Lower lobe of right lung (tissue), 2 donors: ENCODE measurements at regions not wholly inside any gene's neighbourhood (a gene's known extent, or its start where the extent isn't known, plus 50 kb on each side); places are given as distances from the start of the nearest gene placed in this dataset.

Experiments used
- ATAC-seq, 2 donors: fragments of 200-7000 bp; cut with Tn5 transposase; one replicate each; pipeline ENCODE4 v1.9.1; 2020 to 2022; ENCODE audit warnings: mild to moderate bottlenecking in 2 of 2, moderate library complexity in 2 of 2
- DNase-seq: peaks from one replicate; pipeline ENCODE4 v3.0.0-alpha.2; 2020
- H3K27ac ChIP-seq: fragments of 200-600 bp; one replicate; pipeline ENCODE4 v1.8.0; 2022
- H3K27me3 ChIP-seq: fragments of 200-600 bp; one replicate; pipeline ENCODE4 v1.8.0; 2022; ENCODE audit warnings: low read depth
- H3K36me3 ChIP-seq: fragments of 200-600 bp; one replicate; pipeline ENCODE4 v1.8.0; 2022; ENCODE audit warnings: mild to moderate bottlenecking
- H3K4me1 ChIP-seq: fragments of 200-600 bp; one replicate; pipeline ENCODE4 v1.8.0; 2022
- H3K4me3 ChIP-seq: fragments of 200-600 bp; one replicate; pipeline ENCODE4 v1.8.0; 2022; ENCODE audit warnings: mild to moderate bottlenecking
- H3K9me3 ChIP-seq: fragments of 200-600 bp; one replicate; pipeline ENCODE4 v1.8.0; 2022
- CTCF ChIP-seq: fragments of 200-600 bp; IDR thresholded peaks from one replicate; pipeline ENCODE4 v1.8.0; 2022; ENCODE audit warnings: antibody characterized with exemption, mild to moderate bottlenecking
- intact Hi-C: fragments of 100-400 bp; cut with DNase I; formaldehyde crosslinking; loops from one replicate; pipeline ENCODE4 v1.11.0; 2022
- donor health status: DM: no; HTN: yes; CAD: no; lungs with severe emphysema.

- intact Hi-C loops = no loop called here
- Histone ChIP-seq H3K27ac (no peak overlapping the region), H3K27me3 (no peaks in the 10 kb centered on the region), H3K36me3 (no peaks in the 10 kb centered on the region), H3K4me1 (no peaks in the 10 kb centered on the region), H3K4me3 (no peak overlapping the region), H3K9me3 (no peaks in the 10 kb centered on the region)
- ATAC-seq = no peak
- no peak for DNase-seq
- TF ChIP-seq CTCF = no peak
Measured at GRCh38 chr9:13361076-13361475, 81.6 kb upstream of the MPDZ start.

- ATAC-seq (no peak), DNase-seq (no peak)
- no peaks in the 10 kb centered on the region for H3K27me3 ChIP-seq
- no peak for TF ChIP-seq CTCF
- intact Hi-C loops = no loop called here
- no peak overlapping the region for H3K4me3 ChIP-seq
- H3K27ac ChIP-seq = no peak overlapping the region
- no peaks in the 10 kb centered on the region for H3K4me1 ChIP-seq
- H3K36me3 ChIP-seq = no peaks in the 10 kb centered on the region
- no peaks in the 10 kb centered on the region for H3K9me3 ChIP-seq
Measured at GRCh38 chr9:13360188-13360587, 80.7 kb upstream of the MPDZ start.

- TF ChIP-seq CTCF = no peak
- Histone ChIP-seq H3K9me3 (no peaks in the 10 kb centered on the region), H3K4me1 (no peaks in the 10 kb centered on the region), H3K27ac (no peak overlapping the region), H3K36me3 (no peaks in the 10 kb centered on the region), H3K4me3 (no peak overlapping the region), H3K27me3 (no peaks in the 10 kb centered on the region)
- intact Hi-C loops = no loop called here
- DNase-seq (no peak), ATAC-seq (no peak)
Measured at GRCh38 chr9:13358128-13358527, 78.6 kb upstream of the MPDZ start.

- no peaks in the 10 kb centered on the region for H3K36me3 ChIP-seq
- H3K27ac ChIP-seq = no peak overlapping the region
- ATAC-seq (no peak), DNase-seq (no peak)
- no peak for TF ChIP-seq CTCF
- no peak overlapping the region for H3K4me3 ChIP-seq
- H3K9me3 ChIP-seq = no peaks in the 10 kb centered on the region
- no peaks in the 10 kb centered on the region for H3K27me3 ChIP-seq
- intact Hi-C loops = no loop called here
- H3K4me1 ChIP-seq = no peaks in the 10 kb centered on the region
Measured at GRCh38 chr9:13354733-13355132, 75.2 kb upstream of the MPDZ start.

GRCh38 chr9:13352451-13352979, 73.0 kb upstream of the MPDZ start:
- Histone ChIP-seq H3K9me3 (no peaks in the 10 kb centered on the region), H3K36me3 (no peaks in the 10 kb centered on the region), H3K4me1 (no peaks in the 10 kb centered on the region), H3K4me3 (no peak overlapping the region), H3K27me3 (no peaks in the 10 kb centered on the region), H3K27ac (no peak overlapping the region)
- ATAC-seq = no peak
- no peak for TF ChIP-seq CTCF
- intact Hi-C loops = no loop called here
- no peak for DNase-seq
